ENCODE measurements at regions not wholly inside any gene's neighbourhood (a gene's known extent, or its start where the extent isn't known, plus 50 kb on each side); places are given as distances from the start of the nearest gene placed in this dataset.

DNA sequence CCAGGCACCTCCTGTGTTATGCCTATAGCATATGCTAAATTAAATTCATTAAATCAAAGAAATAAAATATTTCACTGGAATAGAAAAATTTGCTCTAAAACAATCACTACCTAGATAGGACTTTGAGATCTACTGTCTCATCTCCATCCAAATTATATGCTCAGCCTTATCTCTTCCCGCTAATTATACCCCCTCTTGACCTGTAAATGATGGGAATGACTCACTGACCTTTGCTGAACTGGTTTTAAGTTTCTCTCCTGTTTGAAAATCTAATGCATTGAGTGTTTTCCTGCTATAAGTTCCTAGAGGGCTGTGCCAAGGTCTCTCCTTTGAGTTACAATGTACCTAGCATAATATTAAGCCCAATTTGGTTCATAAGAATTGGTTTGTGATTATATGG, 110.1 kb downstream of the BMP2 start:
- TF ChIP-seq, protein P1, sequence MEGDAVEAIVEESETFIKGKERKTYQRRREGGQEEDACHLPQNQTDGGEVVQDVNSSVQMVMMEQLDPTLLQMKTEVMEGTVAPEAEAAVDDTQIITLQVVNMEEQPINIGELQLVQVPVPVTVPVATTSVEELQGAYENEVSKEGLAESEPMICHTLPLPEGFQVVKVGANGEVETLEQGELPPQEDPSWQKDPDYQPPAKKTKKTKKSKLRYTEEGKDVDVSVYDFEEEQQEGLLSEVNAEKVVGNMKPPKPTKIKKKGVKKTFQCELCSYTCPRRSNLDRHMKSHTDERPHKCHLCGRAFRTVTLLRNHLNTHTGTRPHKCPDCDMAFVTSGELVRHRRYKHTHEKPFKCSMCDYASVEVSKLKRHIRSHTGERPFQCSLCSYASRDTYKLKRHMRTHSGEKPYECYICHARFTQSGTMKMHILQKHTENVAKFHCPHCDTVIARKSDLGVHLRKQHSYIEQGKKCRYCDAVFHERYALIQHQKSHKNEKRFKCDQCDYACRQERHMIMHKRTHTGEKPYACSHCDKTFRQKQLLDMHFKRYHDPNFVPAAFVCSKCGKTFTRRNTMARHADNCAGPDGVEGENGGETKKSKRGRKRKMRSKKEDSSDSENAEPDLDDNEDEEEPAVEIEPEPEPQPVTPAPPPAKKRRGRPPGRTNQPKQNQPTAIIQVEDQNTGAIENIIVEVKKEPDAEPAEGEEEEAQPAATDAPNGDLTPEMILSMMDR (conservative IDR thresholded peaks at IDR 0.05; ENCODE audit: low read length): no peak
- no peak for TF ChIP-seq EZH2phosphoT487 (IDR thresholded peaks at IDR 0.05; ENCODE audit: borderline replicate concordance)
